SK-N-SH treated with all-trans-retinoic acid at 6 μM for 48 hours (cell line): ENCODE measurements at regions not wholly inside any gene's neighbourhood (a gene's known extent, or its start where the extent isn't known, plus 50 kb on each side); places are given as distances from the start of the nearest gene placed in this dataset.

ENCODE experiments used
- ATAC-seq: fragments of 200-7000 bp; cut with Tn5 transposase; 3 replicates; pipeline ENCODE4 v1.9.1; 2020; ENCODE audit warnings: mild to moderate bottlenecking, moderate library complexity
- ARNTL ChIP-seq: fragments of 450-650 bp; formaldehyde crosslinking; IDR thresholded peaks from 2 replicates; pipeline ENCODE4 v1.5.0; 2020; ENCODE audit warnings: low read depth, mild to moderate bottlenecking, moderate library complexity, borderline replicate concordance
- BACH2 ChIP-seq: fragments of 250-450 bp; sonication (Bioruptor Pico); IDR thresholded peaks from 2 replicates; pipeline ENCODE4 v1.9.0; 2021; ENCODE audit warnings: mild to moderate bottlenecking, borderline replicate concordance
- CSDC2 ChIP-seq: fragments of 250-450 bp; sonication (Bioruptor Pico); IDR thresholded peaks from 2 replicates; pipeline ENCODE4 v1.5.0; 2020; ENCODE audit warnings: mild to moderate bottlenecking, moderate library complexity
- ESRRG ChIP-seq: fragments of 250-450 bp; sonication (Bioruptor Pico); IDR thresholded peaks from 2 replicates; pipeline ENCODE4 v1.6.1; 2021; ENCODE audit warnings: mild to moderate bottlenecking
- GLIS3 ChIP-seq: fragments of 250-450 bp; sonication (Bioruptor Pico); IDR thresholded peaks from 2 replicates; pipeline ENCODE4 v1.5.0; 2020; ENCODE audit warnings: mild to moderate bottlenecking, moderate library complexity
- ISL1 ChIP-seq: fragments of 250-450 bp; sonication (Bioruptor Pico); IDR thresholded peaks from 2 replicates; pipeline ENCODE4 v2.1.2; 2022; ENCODE audit warnings: mild to moderate bottlenecking, moderate library complexity
- OSR1 ChIP-seq: fragments of 250-450 bp; sonication (Bioruptor Pico); IDR thresholded peaks from 2 replicates; pipeline ENCODE4 v1.8.0; 2022; ENCODE audit warnings: moderate library complexity, mild to moderate bottlenecking, inconsistent platforms
- PPARA ChIP-seq: fragments of 250-450 bp; sonication (Bioruptor Pico); IDR thresholded peaks from 2 replicates; pipeline ENCODE4 v1.5.0; 2020; ENCODE audit warnings: mild to moderate bottlenecking, borderline replicate concordance
- RARB ChIP-seq: fragments of 250-450 bp; sonication (Bioruptor Pico); IDR thresholded peaks from 2 replicates; pipeline ENCODE4 v1.8.0; 2021; ENCODE audit warnings: mild to moderate bottlenecking, moderate library complexity
- SNAI2 ChIP-seq: fragments of 250-450 bp; sonication (Bioruptor Pico); IDR thresholded peaks from 2 replicates; pipeline ENCODE4 v1.5.0; 2020; ENCODE audit warnings: mild to moderate bottlenecking, moderate library complexity
- TCF4 ChIP-seq: fragments of 250-450 bp; sonication (Bioruptor Pico); IDR thresholded peaks from 2 replicates; pipeline ENCODE4 v1.8.0; 2021; ENCODE audit warnings: mild to moderate bottlenecking, moderate library complexity, borderline replicate concordance
- TOX ChIP-seq: fragments of 250-450 bp; sonication (Bioruptor Pico); IDR thresholded peaks from 2 replicates; pipeline ENCODE4 v1.8.0; 2021; ENCODE audit warnings: mild to moderate bottlenecking, moderate library complexity, borderline replicate concordance
- ZC3H10 ChIP-seq: fragments of 250-450 bp; sonication (Bioruptor Pico); IDR thresholded peaks from 2 replicates; pipeline ENCODE4 v1.5.1; 2021; ENCODE audit warnings: mild to moderate bottlenecking, moderate library complexity
- ZFP3 ChIP-seq: fragments of 250-450 bp; sonication (Bioruptor Pico); IDR thresholded peaks from 2 replicates; pipeline ENCODE4 v1.5.0; 2020; ENCODE audit warnings: mild to moderate bottlenecking, moderate library complexity
- ZFP30 ChIP-seq: fragments of 450-650 bp; formaldehyde crosslinking; IDR thresholded peaks from 2 replicates; pipeline ENCODE4 v1.5.0; 2022; ENCODE audit warnings: mild to moderate bottlenecking, moderate library complexity
- ZNF565 ChIP-seq: fragments of 450-650 bp; formaldehyde crosslinking; conservative IDR thresholded peaks from 2 replicates; pipeline ENCODE4 v1.5.0; 2020; ENCODE audit warnings: low read depth, mild to moderate bottlenecking, moderate library complexity
- ZNF70 ChIP-seq: fragments of 450-650 bp; formaldehyde crosslinking; IDR thresholded peaks from 2 replicates; pipeline ENCODE4 v1.5.0; 2020; ENCODE audit warnings: mild to moderate bottlenecking, moderate library complexity
- ZNF8 ChIP-seq: fragments of 450-650 bp; formaldehyde crosslinking; IDR thresholded peaks from 2 replicates; pipeline ENCODE4 v1.5.0; 2020; ENCODE audit warnings: mild to moderate bottlenecking, moderate library complexity
- TF ChIP-seq, protein P1 (sequence below): fragments of 250-450 bp; sonication (Bioruptor Pico); IDR thresholded peaks from 2 replicates; pipeline ENCODE4 v1.8.0; 2021; ENCODE audit warnings: low read depth, mild to moderate bottlenecking, moderate library complexity, borderline replicate concordance
- TF ChIP-seq, protein P2 (sequence below): fragments of 250-450 bp; sonication (Bioruptor Pico); IDR thresholded peaks from 2 replicates; pipeline ENCODE4 v1.8.0; 2020; ENCODE audit warnings: mild to moderate bottlenecking, moderate library complexity, borderline replicate concordance
- TF ChIP-seq, protein P3 (sequence below): fragments of 250-450 bp; sonication (Bioruptor Pico); IDR thresholded peaks from 2 replicates; pipeline ENCODE4 v1.5.1; 2020; ENCODE audit warnings: low read depth, mild to moderate bottlenecking, moderate library complexity
- TF ChIP-seq, protein P4 (sequence below): fragments of 250-450 bp; sonication (Bioruptor Pico); IDR thresholded peaks from 2 replicates; pipeline ENCODE4 v1.5.0; 2020; ENCODE audit warnings: mild to moderate bottlenecking, moderate library complexity
- TF ChIP-seq, protein P5 (sequence below): fragments of 250-450 bp; sonication (Bioruptor Pico); IDR thresholded peaks from 2 replicates; pipeline ENCODE4 v1.5.1; 2021; ENCODE audit warnings: mild to moderate bottlenecking, moderate library complexity

DNA sequence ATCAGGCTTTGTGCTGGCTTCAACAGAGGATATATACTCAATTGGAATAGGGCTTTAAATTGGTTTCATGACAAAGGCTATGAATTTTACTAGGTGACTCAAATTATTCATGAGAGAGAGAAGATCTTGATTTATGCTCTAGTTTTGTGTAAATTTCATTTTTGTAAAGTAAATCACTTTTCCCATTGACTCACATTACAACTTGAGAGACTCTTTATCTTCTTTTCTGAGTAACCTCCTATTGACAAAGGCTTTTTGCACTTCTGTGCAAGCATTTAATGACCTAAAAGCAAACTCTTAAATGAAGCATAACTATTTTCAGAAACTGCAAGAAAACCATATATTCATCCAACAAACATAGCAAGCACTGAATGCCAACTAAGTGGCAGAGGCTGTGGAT is 98.5 kb upstream of the RHOBTB1 start:
- TF ChIP-seq ZFP30 (CRISPR knock-in tag) (no peak), CSDC2 (no peak), ZNF70 (CRISPR knock-in tag) (no peak), TCF4 (CRISPR knock-in tag) (no peak), ZNF565 (CRISPR knock-in tag) (no peak), TOX (CRISPR knock-in tag) (no peak), ZC3H10 (CRISPR knock-in tag) (no peak), ZFP3 (CRISPR knock-in tag) (no peak), ZNF8 (CRISPR knock-in tag) (no peak), ESRRG (no peak), OSR1 (CRISPR knock-in tag) (no peak), RARB (no peak), PPARA (no peak), ARNTL (CRISPR knock-in tag) (no peak)
- TF ChIP-seq, protein P1, sequence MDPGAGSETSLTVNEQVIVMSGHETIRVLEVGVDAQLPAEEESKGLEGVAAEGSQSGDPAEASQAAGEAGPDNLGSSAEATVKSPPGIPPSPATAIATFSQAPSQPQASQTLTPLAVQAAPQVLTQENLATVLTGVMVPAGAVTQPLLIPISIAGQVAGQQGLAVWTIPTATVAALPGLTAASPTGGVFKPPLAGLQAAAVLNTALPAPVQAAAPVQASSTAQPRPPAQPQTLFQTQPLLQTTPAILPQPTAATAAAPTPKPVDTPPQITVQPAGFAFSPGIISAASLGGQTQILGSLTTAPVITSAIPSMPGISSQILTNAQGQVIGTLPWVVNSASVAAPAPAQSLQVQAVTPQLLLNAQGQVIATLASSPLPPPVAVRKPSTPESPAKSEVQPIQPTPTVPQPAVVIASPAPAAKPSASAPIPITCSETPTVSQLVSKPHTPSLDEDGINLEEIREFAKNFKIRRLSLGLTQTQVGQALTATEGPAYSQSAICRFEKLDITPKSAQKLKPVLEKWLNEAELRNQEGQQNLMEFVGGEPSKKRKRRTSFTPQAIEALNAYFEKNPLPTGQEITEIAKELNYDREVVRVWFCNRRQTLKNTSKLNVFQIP (CRISPR knock-in tag) = no peak
- TF ChIP-seq, protein P2, sequence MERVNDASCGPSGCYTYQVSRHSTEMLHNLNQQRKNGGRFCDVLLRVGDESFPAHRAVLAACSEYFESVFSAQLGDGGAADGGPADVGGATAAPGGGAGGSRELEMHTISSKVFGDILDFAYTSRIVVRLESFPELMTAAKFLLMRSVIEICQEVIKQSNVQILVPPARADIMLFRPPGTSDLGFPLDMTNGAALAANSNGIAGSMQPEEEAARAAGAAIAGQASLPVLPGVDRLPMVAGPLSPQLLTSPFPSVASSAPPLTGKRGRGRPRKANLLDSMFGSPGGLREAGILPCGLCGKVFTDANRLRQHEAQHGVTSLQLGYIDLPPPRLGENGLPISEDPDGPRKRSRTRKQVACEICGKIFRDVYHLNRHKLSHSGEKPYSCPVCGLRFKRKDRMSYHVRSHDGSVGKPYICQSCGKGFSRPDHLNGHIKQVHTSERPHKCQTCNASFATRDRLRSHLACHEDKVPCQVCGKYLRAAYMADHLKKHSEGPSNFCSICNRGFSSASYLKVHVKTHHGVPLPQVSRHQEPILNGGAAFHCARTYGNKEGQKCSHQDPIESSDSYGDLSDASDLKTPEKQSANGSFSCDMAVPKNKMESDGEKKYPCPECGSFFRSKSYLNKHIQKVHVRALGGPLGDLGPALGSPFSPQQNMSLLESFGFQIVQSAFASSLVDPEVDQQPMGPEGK = no peak
- TF ChIP-seq, protein P3, sequence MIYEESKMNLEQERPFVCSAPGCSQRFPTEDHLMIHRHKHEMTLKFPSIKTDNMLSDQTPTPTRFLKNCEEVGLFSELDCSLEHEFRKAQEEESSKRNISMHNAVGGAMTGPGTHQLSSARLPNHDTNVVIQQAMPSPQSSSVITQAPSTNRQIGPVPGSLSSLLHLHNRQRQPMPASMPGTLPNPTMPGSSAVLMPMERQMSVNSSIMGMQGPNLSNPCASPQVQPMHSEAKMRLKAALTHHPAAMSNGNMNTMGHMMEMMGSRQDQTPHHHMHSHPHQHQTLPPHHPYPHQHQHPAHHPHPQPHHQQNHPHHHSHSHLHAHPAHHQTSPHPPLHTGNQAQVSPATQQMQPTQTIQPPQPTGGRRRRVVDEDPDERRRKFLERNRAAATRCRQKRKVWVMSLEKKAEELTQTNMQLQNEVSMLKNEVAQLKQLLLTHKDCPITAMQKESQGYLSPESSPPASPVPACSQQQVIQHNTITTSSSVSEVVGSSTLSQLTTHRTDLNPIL = no peak
- TF ChIP-seq, protein P4, sequence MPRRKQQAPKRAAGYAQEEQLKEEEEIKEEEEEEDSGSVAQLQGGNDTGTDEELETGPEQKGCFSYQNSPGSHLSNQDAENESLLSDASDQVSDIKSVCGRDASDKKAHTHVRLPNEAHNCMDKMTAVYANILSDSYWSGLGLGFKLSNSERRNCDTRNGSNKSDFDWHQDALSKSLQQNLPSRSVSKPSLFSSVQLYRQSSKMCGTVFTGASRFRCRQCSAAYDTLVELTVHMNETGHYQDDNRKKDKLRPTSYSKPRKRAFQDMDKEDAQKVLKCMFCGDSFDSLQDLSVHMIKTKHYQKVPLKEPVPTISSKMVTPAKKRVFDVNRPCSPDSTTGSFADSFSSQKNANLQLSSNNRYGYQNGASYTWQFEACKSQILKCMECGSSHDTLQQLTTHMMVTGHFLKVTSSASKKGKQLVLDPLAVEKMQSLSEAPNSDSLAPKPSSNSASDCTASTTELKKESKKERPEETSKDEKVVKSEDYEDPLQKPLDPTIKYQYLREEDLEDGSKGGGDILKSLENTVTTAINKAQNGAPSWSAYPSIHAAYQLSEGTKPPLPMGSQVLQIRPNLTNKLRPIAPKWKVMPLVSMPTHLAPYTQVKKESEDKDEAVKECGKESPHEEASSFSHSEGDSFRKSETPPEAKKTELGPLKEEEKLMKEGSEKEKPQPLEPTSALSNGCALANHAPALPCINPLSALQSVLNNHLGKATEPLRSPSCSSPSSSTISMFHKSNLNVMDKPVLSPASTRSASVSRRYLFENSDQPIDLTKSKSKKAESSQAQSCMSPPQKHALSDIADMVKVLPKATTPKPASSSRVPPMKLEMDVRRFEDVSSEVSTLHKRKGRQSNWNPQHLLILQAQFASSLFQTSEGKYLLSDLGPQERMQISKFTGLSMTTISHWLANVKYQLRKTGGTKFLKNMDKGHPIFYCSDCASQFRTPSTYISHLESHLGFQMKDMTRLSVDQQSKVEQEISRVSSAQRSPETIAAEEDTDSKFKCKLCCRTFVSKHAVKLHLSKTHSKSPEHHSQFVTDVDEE (CRISPR knock-in tag) = no peak
- no peak for ATAC-seq

DNA sequence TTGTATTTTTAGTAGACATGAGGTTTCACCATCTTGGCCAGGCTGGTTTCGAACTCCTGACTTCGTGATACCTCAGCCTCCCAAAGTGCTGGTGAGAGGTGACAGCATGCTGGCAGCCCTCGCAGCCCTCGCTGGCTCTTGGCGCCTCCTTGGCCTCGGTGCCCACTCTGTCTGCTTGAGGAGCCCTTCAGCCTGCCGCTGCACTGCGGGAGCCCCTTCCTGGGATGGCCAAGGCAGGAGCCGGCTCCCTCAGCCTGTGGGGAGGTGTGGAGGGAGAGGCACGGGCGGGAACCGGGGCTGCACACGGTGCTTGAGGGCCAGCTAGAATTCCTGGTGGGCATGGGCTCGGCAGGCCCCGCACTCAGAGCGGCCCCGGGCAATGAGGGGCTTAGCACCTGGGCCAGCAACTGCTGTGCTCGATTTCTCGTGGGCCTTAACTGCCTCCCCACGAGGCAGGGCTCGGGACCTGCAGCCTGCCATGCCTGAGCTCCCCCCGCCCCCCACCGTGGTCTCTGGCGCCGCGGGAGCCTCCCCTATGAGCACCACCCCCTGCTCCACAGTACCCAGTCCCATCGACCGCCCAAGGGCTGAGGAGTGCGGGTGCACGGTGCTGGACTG is 96.5 kb upstream of the RHOBTB1 start:
- ATAC-seq = no peak

More for the DNA sequence above, 96.5 kb upstream of the RHOBTB1 start:
- TF ChIP-seq, protein P3 = no peak
- no peak for TF ChIP-seq ZC3H10 (CRISPR knock-in tag)
- no peak for TF ChIP-seq ESRRG
- no peak for TF ChIP-seq SNAI2 (CRISPR knock-in tag)
- no peak for TF ChIP-seq RARB
- TF ChIP-seq GLIS3 (CRISPR knock-in tag) = no peak
- TF ChIP-seq, protein P2 = no peak
- no peak for TF ChIP-seq CSDC2
- no peak for TF ChIP-seq TOX (CRISPR knock-in tag)
- TF ChIP-seq TCF4 (CRISPR knock-in tag) = no peak
- no peak for TF ChIP-seq ZNF70 (CRISPR knock-in tag)
- TF ChIP-seq, protein P5, sequence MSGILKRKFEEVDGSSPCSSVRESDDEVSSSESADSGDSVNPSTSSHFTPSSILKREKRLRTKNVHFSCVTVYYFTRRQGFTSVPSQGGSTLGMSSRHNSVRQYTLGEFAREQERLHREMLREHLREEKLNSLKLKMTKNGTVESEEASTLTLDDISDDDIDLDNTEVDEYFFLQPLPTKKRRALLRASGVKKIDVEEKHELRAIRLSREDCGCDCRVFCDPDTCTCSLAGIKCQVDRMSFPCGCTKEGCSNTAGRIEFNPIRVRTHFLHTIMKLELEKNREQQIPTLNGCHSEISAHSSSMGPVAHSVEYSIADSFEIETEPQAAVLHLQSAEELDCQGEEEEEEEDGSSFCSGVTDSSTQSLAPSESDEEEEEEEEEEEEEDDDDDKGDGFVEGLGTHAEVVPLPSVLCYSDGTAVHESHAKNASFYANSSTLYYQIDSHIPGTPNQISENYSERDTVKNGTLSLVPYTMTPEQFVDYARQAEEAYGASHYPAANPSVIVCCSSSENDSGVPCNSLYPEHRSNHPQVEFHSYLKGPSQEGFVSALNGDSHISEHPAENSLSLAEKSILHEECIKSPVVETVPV = no peak
- no peak for TF ChIP-seq BACH2 (CRISPR knock-in tag)
- TF ChIP-seq ISL1 (CRISPR knock-in tag) = no peak
- no peak for TF ChIP-seq ZFP3 (CRISPR knock-in tag)
- TF ChIP-seq, protein P1 (CRISPR knock-in tag) = no peak
- TF ChIP-seq OSR1 (CRISPR knock-in tag) = no peak
- no peak for TF ChIP-seq ARNTL (CRISPR knock-in tag)
- no peak for TF ChIP-seq ZFP30 (CRISPR knock-in tag)
